SJCRH30 (cell line): ENCODE measurements at regions not wholly inside any gene's neighbourhood (a gene's known extent, or its start where the extent isn't known, plus 50 kb on each side); places are given as distances from the start of the nearest gene placed in this dataset.

ENCODE experiments used
- DNase-seq, 2 experiments: peaks; one replicate each; pipeline ENCODE4 v3.0.0-alpha.2; 2015 to 2020
- H3K27ac ChIP-seq: fragments of 250-450 bp; sonication (Bioruptor Pico); 2 replicates; pipeline ENCODE4 v1.5.1; 2020; ENCODE audit warnings: mild to moderate bottlenecking, moderate library complexity
- H3K27me3 ChIP-seq: fragments of 250-450 bp; sonication (Bioruptor Pico); 2 replicates; pipeline ENCODE4 v1.5.1; 2020; ENCODE audit warnings: mild to moderate bottlenecking, moderate library complexity
- H3K36me3 ChIP-seq: fragments of 250-450 bp; sonication (Bioruptor Pico); 2 replicates; pipeline ENCODE4 v1.5.1; 2020; ENCODE audit warnings: mild to moderate bottlenecking, moderate library complexity
- H3K4me1 ChIP-seq: fragments of 250-450 bp; sonication (Bioruptor Pico); 2 replicates; pipeline ENCODE4 v1.5.1; 2020; ENCODE audit warnings: mild to moderate bottlenecking, moderate library complexity
- H3K4me3 ChIP-seq: fragments of 250-450 bp; sonication (Bioruptor Pico); 2 replicates; pipeline ENCODE4 v1.5.1; 2020; ENCODE audit warnings: mild to moderate bottlenecking, moderate library complexity
- H3K9me3 ChIP-seq: fragments of 250-450 bp; sonication (Bioruptor Pico); replicated peaks from 2 replicates; pipeline ENCODE4 v1.5.1; 2020; ENCODE audit warnings: mild to moderate bottlenecking, moderate library complexity

- DNase-seq = no peak
- peaks cover 33% of the 10 kb centered on the region for H3K4me1 ChIP-seq
These were observed 230.1 kb downstream of the WDR11 start for GRCh38 chr10:121081306-121081705.

GRCh38 chr10:121082984-121083383 is 231.8 kb downstream of the WDR11 start:
- Histone ChIP-seq H3K4me1 (peaks cover 22% of the 10 kb centered on the region), H3K27ac (no peak overlapping the region), H3K4me3 (no peak overlapping the region), H3K36me3 (no peaks in the 10 kb centered on the region), H3K27me3 (no peaks in the 10 kb centered on the region), H3K9me3 (no peaks in the 10 kb centered on the region)
- no peak for DNase-seq

More at GRCh38 chr10:121081306-121081705, 230.1 kb downstream of the WDR11 start:
- H3K27ac ChIP-seq = no peak overlapping the region
- no peaks in the 10 kb centered on the region for H3K27me3 ChIP-seq
- no peaks in the 10 kb centered on the region for H3K36me3 ChIP-seq
- no peak overlapping the region for H3K4me3 ChIP-seq
- no peaks in the 10 kb centered on the region for H3K9me3 ChIP-seq

- Histone ChIP-seq H3K4me3 (no peak overlapping the region), H3K36me3 (no peaks in the 10 kb centered on the region), H3K27ac (no peak overlapping the region), H3K4me1 (peaks cover 21% of the 10 kb centered on the region), H3K27me3 (no peaks in the 10 kb centered on the region), H3K9me3 (no peaks in the 10 kb centered on the region)
- no peak for DNase-seq
These were observed 233.0 kb downstream of the WDR11 start for GRCh38 chr10:121084016-121084674.

GRCh38 chr10:121084675-121085070 is 233.5 kb downstream of the WDR11 start:
- Histone ChIP-seq H3K36me3 (no peaks in the 10 kb centered on the region), H3K27me3 (no peaks in the 10 kb centered on the region), H3K27ac (no peak overlapping the region), H3K4me3 (no peak overlapping the region), H3K9me3 (no peaks in the 10 kb centered on the region), H3K4me1 (peaks cover 21% of the 10 kb centered on the region)
- DNase-seq = no peak

GRCh38 chr10:121085367-121085766 is 234.2 kb downstream of the WDR11 start:
- H3K27ac ChIP-seq = no peak overlapping the region
- H3K9me3 ChIP-seq = no peaks in the 10 kb centered on the region
- H3K36me3 ChIP-seq = no peaks in the 10 kb centered on the region
- peaks cover 18% of the 10 kb centered on the region for H3K4me1 ChIP-seq
- no peaks in the 10 kb centered on the region for H3K27me3 ChIP-seq
- no peak overlapping the region for H3K4me3 ChIP-seq
- DNase-seq = no peak

GRCh38 chr10:121087129-121087528 is 236.0 kb downstream of the WDR11 start:
- no peak for DNase-seq
- no peak overlapping the region for H3K27ac ChIP-seq
- no peaks in the 10 kb centered on the region for H3K9me3 ChIP-seq
- no peaks in the 10 kb centered on the region for H3K27me3 ChIP-seq
- H3K4me1 ChIP-seq = peaks cover 18% of the 10 kb centered on the region
- H3K36me3 ChIP-seq = no peaks in the 10 kb centered on the region
- H3K4me3 ChIP-seq = no peak overlapping the region

GRCh38 chr10:121087688-121088087 is 236.5 kb downstream of the WDR11 start:
- DNase-seq = no peak
- H3K36me3 ChIP-seq = no peaks in the 10 kb centered on the region

GRCh38 chr10:121088524-121088923 is 237.4 kb downstream of the WDR11 start:
- H3K27me3 ChIP-seq = no peaks in the 10 kb centered on the region
- H3K27ac ChIP-seq = no peak overlapping the region
- H3K36me3 ChIP-seq = no peaks in the 10 kb centered on the region
- no peaks in the 10 kb centered on the region for H3K9me3 ChIP-seq
- peaks cover 32% of the 10 kb centered on the region for H3K4me1 ChIP-seq
- H3K4me3 ChIP-seq = no peak overlapping the region
- peak; percentile 63 to 80 for DNase-seq

More at GRCh38 chr10:121087688-121088087, 236.5 kb downstream of the WDR11 start:
- Histone ChIP-seq H3K27me3 (no peaks in the 10 kb centered on the region), H3K9me3 (no peaks in the 10 kb centered on the region), H3K4me1 (peaks cover 24% of the 10 kb centered on the region), H3K4me3 (no peak overlapping the region), H3K27ac (no peak overlapping the region)

- Histone ChIP-seq H3K4me1 (peaks cover 35% of the 10 kb centered on the region), H3K4me3 (no peak overlapping the region), H3K9me3 (no peaks in the 10 kb centered on the region), H3K27me3 (no peaks in the 10 kb centered on the region), H3K27ac (no peak overlapping the region), H3K36me3 (no peaks in the 10 kb centered on the region)
- DNase-seq = peak; percentile 64 to 75
These were observed 238.3 kb downstream of the WDR11 start for GRCh38 chr10:121089434-121089833.

- no peaks in the 10 kb centered on the region for H3K36me3 ChIP-seq
- H3K4me3 ChIP-seq = no peak overlapping the region
- no peaks in the 10 kb centered on the region for H3K27me3 ChIP-seq
- peak; percentile 85 to 88 for DNase-seq
- H3K9me3 ChIP-seq = no peaks in the 10 kb centered on the region
- H3K27ac ChIP-seq = peak overlapping the region; percentile 50
- peaks cover 50% of the 10 kb centered on the region for H3K4me1 ChIP-seq
These were observed 241.0 kb downstream of the WDR11 start for GRCh38 chr10:121091961-121092719.

- DNase-seq = no peak
- Histone ChIP-seq H3K4me3 (no peak overlapping the region), H3K27ac (peak overlapping the region; percentile 50)
These were observed 241.5 kb downstream of the WDR11 start for GRCh38 chr10:121092720-121093095.

GRCh38 chr10:121096617-121097431 is 245.7 kb downstream of the WDR11 start:
- DNase-seq = peak; percentile 98 to 99

More at GRCh38 chr10:121092720-121093095, 241.5 kb downstream of the WDR11 start:
- Histone ChIP-seq H3K36me3 (no peaks in the 10 kb centered on the region), H3K27me3 (no peaks in the 10 kb centered on the region), H3K9me3 (no peaks in the 10 kb centered on the region), H3K4me1 (peaks cover 56% of the 10 kb centered on the region)

GRCh38 chr10:121098211-121098610 is 247.0 kb downstream of the WDR11 start:
- DNase-seq = peak; percentile 64 to 96

More at GRCh38 chr10:121096617-121097431, 245.7 kb downstream of the WDR11 start:
- peaks cover 61% of the 10 kb centered on the region for H3K4me1 ChIP-seq
- no peaks in the 10 kb centered on the region for H3K36me3 ChIP-seq
- no peaks in the 10 kb centered on the region for H3K27me3 ChIP-seq
- H3K27ac ChIP-seq = peak overlapping the region; percentile 98
- H3K9me3 ChIP-seq = no peaks in the 10 kb centered on the region
- peak overlapping the region; percentile 5 for H3K4me3 ChIP-seq

GRCh38 chr10:121098751-121099150 is 247.6 kb downstream of the WDR11 start:
- Histone ChIP-seq H3K27ac (peak overlapping the region; percentile 98), H3K4me3 (no peak overlapping the region), H3K36me3 (no peaks in the 10 kb centered on the region), H3K9me3 (no peaks in the 10 kb centered on the region), H3K4me1 (peaks cover 41% of the 10 kb centered on the region), H3K27me3 (no peaks in the 10 kb centered on the region)
- DNase-seq = no peak

More at GRCh38 chr10:121098211-121098610, 247.0 kb downstream of the WDR11 start:
- Histone ChIP-seq H3K4me1 (peaks cover 47% of the 10 kb centered on the region), H3K36me3 (no peaks in the 10 kb centered on the region), H3K27me3 (no peaks in the 10 kb centered on the region), H3K4me3 (no peak overlapping the region), H3K9me3 (no peaks in the 10 kb centered on the region), H3K27ac (peak overlapping the region; percentile 98)

GRCh38 chr10:121099181-121099580 is 248.0 kb downstream of the WDR11 start:
- Histone ChIP-seq H3K36me3 (no peaks in the 10 kb centered on the region), H3K9me3 (no peaks in the 10 kb centered on the region), H3K27ac (peak overlapping the region; percentile 98), H3K4me3 (no peak overlapping the region), H3K27me3 (no peaks in the 10 kb centered on the region), H3K4me1 (peaks cover 41% of the 10 kb centered on the region)
- no peak for DNase-seq
